Gastroesophageal sphincter (tissue), 3 donors: ENCODE measurements at regions not wholly inside any gene's neighbourhood (a gene's known extent, or its start where the extent isn't known, plus 50 kb on each side); places are given as distances from the start of the nearest gene placed in this dataset.

Experiments used
- EP300 ChIP-seq: sonication (generic); formaldehyde crosslinking; IDR thresholded peaks from one replicate; pipeline ENCODE4 v1.6.1; 2017; ENCODE audit warnings: antibody characterized with exemption, mild to moderate bottlenecking
- POLR2A ChIP-seq, 2 donors: fragments of 450-650 bp; IDR thresholded peaks; one replicate each; pipeline ENCODE4 v1.6.1; 2017; ENCODE audit warnings: antibody characterized with exemption in 2 of 2, mild to moderate bottlenecking in 2 of 2, moderate library complexity in 1 of 2
- POLR2AphosphoS5 ChIP-seq: sonication (generic); formaldehyde crosslinking; IDR thresholded peaks from one replicate; pipeline ENCODE4 v1.6.1; 2017; ENCODE audit warnings: antibody characterized with exemption
- TF ChIP-seq, protein P1 (sequence below), 4 experiments: fragments of 200-600 bp in 2 of 4; fragments of 450-650 bp in 2 of 4; sonication (generic) in 1 of 4; IDR thresholded peaks; one replicate each; pipeline ENCODE4 v1.5.1; 2017 to 2019; ENCODE audit warnings: antibody characterized with exemption in 4 of 4, mild to moderate bottlenecking in 2 of 4, moderate library complexity in 2 of 4

DNA sequence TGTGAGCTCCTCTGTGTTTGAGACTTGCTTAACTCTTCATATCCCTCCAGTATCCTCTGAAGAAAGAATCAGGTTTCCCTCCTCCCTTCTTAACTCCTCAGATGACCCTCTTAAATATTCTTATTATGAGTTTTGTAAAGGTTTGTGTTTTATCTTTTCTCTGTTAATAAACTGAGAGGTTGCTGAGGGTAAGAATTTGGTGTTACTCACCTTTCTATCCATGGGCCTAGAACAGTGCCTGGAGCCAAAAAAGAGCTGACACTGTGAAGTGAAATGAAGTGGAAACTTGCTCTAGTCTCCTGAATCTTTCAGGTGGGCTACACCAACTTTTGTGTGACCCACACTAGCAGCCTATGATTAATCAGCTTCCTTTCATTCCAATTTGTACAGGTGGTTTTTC lies 208.4 kb downstream of the CSNK1G3 start:
- TF ChIP-seq POLR2A (IDR thresholded peaks at IDR 0.05) = no peak
- no peak for TF ChIP-seq POLR2AphosphoS5
- TF ChIP-seq, protein P1, sequence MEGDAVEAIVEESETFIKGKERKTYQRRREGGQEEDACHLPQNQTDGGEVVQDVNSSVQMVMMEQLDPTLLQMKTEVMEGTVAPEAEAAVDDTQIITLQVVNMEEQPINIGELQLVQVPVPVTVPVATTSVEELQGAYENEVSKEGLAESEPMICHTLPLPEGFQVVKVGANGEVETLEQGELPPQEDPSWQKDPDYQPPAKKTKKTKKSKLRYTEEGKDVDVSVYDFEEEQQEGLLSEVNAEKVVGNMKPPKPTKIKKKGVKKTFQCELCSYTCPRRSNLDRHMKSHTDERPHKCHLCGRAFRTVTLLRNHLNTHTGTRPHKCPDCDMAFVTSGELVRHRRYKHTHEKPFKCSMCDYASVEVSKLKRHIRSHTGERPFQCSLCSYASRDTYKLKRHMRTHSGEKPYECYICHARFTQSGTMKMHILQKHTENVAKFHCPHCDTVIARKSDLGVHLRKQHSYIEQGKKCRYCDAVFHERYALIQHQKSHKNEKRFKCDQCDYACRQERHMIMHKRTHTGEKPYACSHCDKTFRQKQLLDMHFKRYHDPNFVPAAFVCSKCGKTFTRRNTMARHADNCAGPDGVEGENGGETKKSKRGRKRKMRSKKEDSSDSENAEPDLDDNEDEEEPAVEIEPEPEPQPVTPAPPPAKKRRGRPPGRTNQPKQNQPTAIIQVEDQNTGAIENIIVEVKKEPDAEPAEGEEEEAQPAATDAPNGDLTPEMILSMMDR (IDR thresholded peaks at IDR 0.05) = no peak
- no peak for TF ChIP-seq EP300
